ENCODE measurements at regions not wholly inside any gene's neighbourhood (a gene's known extent, or its start where the extent isn't known, plus 50 kb on each side); places are given as distances from the start of the nearest gene placed in this dataset.

GRCh38 chr13:39960191-39960590 is 304.7 kb downstream of the COG6 start:
- no peaks in the 10 kb centered on the region for H3K27me3 ChIP-seq
- intact Hi-C loops (cut with DNase I), result no loop called here
- H3K9ac ChIP-seq (ENCODE audit: low read depth in 2 of 2, low read length in 2 of 2), result no peak overlapping the region
- H3K36me3 ChIP-seq, result no peaks in the 10 kb centered on the region
- no peak overlapping the region for H3K4me3 ChIP-seq
- no peak for TF ChIP-seq CTCF (IDR thresholded peaks at IDR 0.05)
- no peak overlapping the region for H3K27ac ChIP-seq
- no peaks in the 10 kb centered on the region for H3K4me1 ChIP-seq
- DNase-seq, result no peak
- H3K9me3 ChIP-seq, result no peaks in the 10 kb centered on the region

GRCh38 chr13:39961036-39961435 is 305.6 kb downstream of the COG6 start:
- intact Hi-C loops (cut with DNase I), result no loop called here
- Histone ChIP-seq H3K27ac (no peak overlapping the region), H3K36me3 (no peaks in the 10 kb centered on the region), H3K9ac (ENCODE audit: low read depth in 2 of 2, low read length in 2 of 2) (no peak overlapping the region), H3K9me3 (no peaks in the 10 kb centered on the region), H3K4me1 (no peaks in the 10 kb centered on the region), H3K4me3 (no peak overlapping the region), H3K27me3 (no peaks in the 10 kb centered on the region)
- DNase-seq, result no peak
- TF ChIP-seq CTCF (IDR thresholded peaks at IDR 0.05), result no peak

DNA sequence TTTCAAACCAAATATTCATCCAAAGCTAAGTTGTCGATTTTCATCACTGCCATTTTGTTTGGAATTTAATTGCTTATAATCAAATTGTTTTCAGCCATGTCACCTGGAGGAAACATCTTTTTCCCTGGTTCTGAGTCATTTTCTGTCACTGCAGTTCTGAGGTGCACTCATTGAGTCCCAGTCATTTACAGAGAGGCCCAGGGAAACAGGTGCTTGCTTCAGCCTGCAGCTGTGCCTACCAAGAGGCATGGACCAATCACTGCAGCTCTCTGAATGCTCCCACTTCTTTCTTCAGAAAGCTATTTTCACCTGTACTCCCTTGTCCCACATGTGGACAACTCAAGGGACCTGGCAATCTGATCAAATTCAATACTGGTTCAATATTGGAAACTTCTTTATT is 308.1 kb downstream of the COG6 start:
- H3K27ac ChIP-seq, result no peak overlapping the region
- intact Hi-C loops (cut with DNase I), result no loop called here
- DNase-seq, result no peak

GRCh38 chr13:39965309-39965708 is 309.8 kb downstream of the COG6 start:
- Histone ChIP-seq H3K4me1 (no peaks in the 10 kb centered on the region), H3K27ac (no peak overlapping the region), H3K27me3 (no peaks in the 10 kb centered on the region), H3K4me3 (no peak overlapping the region), H3K9me3 (no peaks in the 10 kb centered on the region), H3K36me3 (no peaks in the 10 kb centered on the region), H3K9ac (ENCODE audit: low read depth in 2 of 2, low read length in 2 of 2) (no peak overlapping the region)
- no peak for DNase-seq
- no peak for TF ChIP-seq CTCF (IDR thresholded peaks at IDR 0.05)
- intact Hi-C loops (cut with DNase I), result no loop called here

More for the DNA sequence above, 308.1 kb downstream of the COG6 start:
- Histone ChIP-seq H3K4me1 (no peaks in the 10 kb centered on the region), H3K4me3 (no peak overlapping the region), H3K9ac (ENCODE audit: low read depth in 2 of 2, low read length in 2 of 2) (no peak overlapping the region), H3K27me3 (no peaks in the 10 kb centered on the region), H3K9me3 (no peaks in the 10 kb centered on the region), H3K36me3 (no peaks in the 10 kb centered on the region)
- TF ChIP-seq CTCF (IDR thresholded peaks at IDR 0.05), result no peak

DNA sequence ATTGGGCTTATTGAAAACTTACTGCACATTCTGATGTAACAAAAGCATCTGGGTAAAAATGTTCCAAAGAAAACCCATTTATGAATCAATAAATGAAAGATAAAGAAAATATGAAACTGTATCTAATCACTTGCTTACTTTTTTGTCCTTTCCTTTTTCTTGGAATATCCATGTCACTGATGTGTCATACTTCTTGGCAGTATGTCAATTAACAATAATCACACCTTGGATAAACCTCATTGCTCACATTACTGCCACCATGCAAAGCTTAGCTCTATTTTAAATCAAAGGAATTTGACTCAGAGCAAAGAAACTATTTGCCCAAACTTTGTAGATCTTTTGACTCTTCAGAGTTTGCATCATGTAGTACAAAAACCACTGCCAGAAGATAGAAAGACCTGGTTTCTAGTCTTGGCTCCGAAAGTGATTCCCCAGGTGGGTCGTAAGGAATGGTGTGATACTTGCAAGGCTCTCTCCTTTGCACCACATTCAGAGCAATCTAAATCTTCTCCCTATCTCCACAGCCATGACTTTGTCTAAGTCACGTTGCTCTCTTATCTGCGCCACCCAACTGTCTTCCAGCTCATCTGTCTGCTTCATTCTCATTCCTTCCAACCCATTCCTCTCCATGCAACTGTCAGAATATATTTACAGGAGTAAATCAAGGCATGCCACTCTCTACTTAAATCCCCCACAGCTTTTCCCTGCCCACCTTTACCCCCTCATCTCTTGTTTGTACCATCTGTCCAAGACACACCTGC is 311.9 kb downstream of the COG6 start:
- Histone ChIP-seq H3K4me1 (no peaks in the 10 kb centered on the region), H3K27ac (no peak overlapping the region), H3K9ac (ENCODE audit: low read depth in 2 of 2, low read length in 2 of 2) (no peak overlapping the region), H3K36me3 (no peaks in the 10 kb centered on the region), H3K4me3 (no peak overlapping the region), H3K9me3 (no peaks in the 10 kb centered on the region), H3K27me3 (no peaks in the 10 kb centered on the region)
- no peak for DNase-seq
- intact Hi-C loops (cut with DNase I), result no loop called here
- no peak for TF ChIP-seq CTCF (IDR thresholded peaks at IDR 0.05)

Measured in colonic mucosa (tissue), 4 donors.